ENCODE measurements at regions not wholly inside any gene's neighbourhood (a gene's known extent, or its start where the extent isn't known, plus 50 kb on each side); places are given as distances from the start of the nearest gene placed in this dataset.

- TF ChIP-seq CTCF (conservative IDR thresholded peaks at IDR 0.05; ENCODE audit: low read length) (no peak), EZH2phosphoT487 (IDR thresholded peaks at IDR 0.05; ENCODE audit: borderline replicate concordance, low read depth, low read length) (no peak)
Measured at GRCh38 chr5:17381932-17382331, 116.1 kb upstream of the TAF11L2 start.
